NCI-H1436 (cell line): ENCODE measurements at regions not wholly inside any gene's neighbourhood (a gene's known extent, or its start where the extent isn't known, plus 50 kb on each side); places are given as distances from the start of the nearest gene placed in this dataset.

ENCODE experiments used
- DNase-seq: peaks from one replicate; lab custom pipeline; 2025; lab: John Stamatoyannopoulos, UW

DNA sequence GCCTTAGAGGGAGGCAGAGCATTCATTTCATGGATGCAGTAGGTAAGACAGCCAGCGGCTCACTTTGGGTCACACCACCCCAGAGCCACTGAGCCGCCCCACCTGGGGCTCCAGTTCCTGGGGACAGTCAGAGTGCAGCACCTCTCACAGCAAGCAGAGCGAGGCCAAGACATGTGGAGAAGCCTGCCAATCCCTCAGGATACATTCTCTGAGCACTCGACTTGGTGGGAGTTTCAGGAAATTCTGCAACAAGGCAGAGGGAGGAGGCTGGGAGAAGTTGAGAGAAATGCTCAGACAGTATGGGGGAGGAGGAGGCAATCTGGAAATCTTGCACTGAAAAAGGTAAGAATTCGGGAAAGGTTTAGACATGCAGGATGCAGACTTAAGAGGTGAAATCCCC is 60.8 kb upstream of the WLS start:
- no peak for DNase-seq

DNA sequence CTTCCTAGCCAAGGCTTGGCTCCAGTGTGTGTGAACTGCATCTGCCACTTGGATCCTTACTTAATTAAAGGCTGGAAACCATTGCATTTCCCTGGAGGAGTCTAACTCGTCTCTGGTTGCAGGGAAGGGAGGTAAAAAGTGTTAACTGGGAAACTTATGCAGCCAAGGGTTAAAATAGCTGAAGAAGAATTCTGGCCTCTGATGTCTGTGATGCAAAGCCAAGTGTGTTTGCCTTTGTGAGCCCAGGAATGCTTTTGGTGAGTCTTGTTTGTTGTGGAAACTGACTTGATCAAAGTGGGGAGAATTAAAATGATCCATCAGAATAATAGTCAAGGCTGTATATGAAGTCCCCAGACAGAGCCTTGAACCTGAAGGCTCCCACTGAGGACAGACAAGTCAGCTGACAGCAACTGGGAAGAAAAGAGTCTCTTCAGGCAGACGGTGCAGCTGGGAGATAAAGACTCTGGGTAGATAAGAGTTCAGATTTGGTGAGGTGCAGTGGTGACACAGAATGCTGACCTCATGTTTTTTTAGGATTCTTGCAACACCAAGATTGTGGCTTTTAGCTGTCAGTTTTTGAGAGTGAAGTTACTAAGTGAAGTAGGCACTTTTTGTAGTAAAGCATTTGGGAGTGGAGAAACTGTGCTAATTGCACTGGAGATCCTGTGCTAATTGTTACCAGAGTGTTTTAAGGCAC is 59.5 kb upstream of the WLS start:
- no peak for DNase-seq

DNA sequence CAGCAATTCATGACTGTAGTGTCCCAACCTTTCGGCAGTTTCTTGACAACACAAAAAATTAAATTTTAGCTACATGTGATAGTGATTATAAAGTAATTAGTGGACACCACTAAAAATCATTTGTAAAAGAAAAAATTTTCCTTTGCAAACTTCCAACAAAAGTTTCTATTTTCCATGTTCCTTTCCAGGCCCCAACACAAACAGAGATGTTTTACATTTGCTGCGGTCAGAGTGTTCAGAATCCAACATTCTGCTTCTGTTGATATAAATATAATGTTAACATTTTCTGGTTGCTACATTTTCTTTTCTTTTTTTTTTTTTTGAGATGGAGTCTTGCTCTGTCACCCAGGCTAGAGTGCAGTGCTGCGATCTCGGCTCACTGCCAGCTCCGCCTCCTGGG is 54.9 kb upstream of the WLS start:
- DNase-seq, result no peak

DNA sequence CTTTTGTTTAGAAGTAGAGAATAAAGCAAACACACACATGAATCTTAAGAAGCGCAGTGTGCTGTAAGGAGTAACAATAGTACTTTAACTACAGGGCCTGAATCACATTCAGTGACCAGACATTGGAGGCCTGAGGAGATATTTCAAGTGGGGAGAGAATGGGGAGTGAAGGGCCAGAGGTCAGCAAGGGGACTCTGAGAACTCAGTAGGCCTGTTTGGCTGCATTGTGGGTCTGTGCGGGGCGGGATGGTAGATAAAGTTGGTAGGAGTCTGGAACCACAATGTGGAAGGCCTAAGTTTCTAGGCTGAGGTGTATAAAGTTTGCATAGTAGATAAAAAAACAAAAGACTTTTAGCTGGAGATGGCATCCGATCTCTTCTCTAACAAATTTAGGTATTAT is 52.7 kb upstream of the WLS start:
- no peak for DNase-seq

DNA sequence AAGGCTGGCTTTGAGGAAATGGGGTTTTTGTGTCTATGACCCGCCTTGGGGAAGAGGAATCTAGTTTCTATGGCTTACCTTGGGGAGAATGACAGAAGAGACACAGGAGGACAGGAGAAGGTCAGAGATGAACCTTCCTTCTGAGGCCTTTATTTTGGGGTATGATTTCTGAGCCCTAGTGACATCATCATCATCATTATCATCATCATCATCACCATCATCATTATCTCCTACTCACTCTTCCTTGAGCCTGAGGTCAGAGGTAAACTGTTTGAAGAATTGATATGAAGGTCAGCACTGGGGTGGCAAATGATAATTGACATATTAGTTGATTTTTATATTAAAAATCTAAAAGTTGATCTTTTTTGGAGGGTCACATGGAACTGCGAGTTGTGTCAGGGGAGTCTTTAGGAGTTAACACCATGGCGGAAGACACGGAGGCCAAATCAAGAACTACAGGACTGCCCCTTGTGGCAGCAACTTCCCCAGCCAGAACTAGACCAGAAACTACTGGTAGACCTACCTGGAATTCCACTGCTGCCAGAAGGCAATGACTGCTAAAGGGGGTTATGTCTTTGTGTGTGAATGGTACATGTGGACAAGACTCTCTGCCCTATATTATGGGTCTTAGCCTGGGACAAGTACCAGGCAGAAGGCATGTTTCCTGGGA is 49.8 kb upstream of the WLS start:
- DNase-seq, result no peak
